ENCODE measurements at regions not wholly inside any gene's neighbourhood (a gene's known extent, or its start where the extent isn't known, plus 50 kb on each side); places are given as distances from the start of the nearest gene placed in this dataset.
"Not testable (repeated sequence)": the region's sequence is repeated elsewhere in the genome, so short reads cannot be mapped to it uniquely, and the experiment has no call there.

DNA sequence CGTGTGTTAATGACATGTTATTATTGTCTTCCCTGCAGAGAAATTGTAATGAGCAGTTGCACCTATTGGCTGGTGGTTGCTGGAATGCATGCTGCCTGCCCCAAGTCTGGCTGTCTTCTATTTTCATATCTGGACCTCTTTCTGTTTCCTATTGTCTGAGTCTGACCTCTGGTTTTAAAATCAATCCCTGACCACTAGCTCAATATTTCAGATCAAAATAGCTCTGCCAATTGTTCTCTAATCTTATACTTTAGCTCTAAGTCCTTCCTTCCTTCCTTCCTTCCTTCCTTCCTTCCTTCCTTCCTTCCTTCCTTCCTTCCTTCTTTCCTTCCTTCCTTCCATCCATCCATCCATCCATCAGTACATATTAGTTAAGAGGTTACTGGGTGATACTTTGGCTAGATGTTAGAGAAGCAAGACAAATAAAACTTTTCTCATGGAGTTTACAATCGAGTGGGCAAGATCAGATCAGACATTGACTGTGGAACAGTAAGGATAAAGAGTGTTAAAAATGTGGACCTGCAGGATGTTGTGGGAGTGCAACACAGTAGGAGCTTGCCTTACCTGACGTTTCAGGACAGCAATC lies 417.1 kb downstream of the SOCS6 start:
- in situ Hi-C loops (cut with MboI; ENCODE audit: low sequenced_read_pairs) = no loop called here

DNA sequence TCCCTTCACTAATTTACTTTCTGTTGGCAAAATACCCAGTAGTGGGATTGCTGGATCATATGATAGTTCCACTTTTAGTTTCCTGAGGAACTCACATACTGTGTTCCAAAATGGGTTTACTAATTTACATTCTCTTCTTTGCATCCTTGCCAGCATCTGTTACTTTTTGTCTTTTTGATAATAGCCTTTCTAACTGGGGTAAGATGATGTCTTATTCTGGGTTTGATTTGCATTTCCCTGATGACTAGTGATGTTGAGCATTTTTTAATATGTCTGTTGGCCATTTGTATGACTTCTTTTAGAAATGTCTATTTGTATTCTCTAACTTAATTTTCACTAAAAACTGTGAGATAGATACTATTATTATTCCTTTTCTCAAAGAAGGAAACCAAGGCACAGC lies 411.7 kb downstream of the SOCS6 start:
- in situ Hi-C loops (cut with MboI; ENCODE audit: low sequenced_read_pairs) = no loop called here

DNA sequence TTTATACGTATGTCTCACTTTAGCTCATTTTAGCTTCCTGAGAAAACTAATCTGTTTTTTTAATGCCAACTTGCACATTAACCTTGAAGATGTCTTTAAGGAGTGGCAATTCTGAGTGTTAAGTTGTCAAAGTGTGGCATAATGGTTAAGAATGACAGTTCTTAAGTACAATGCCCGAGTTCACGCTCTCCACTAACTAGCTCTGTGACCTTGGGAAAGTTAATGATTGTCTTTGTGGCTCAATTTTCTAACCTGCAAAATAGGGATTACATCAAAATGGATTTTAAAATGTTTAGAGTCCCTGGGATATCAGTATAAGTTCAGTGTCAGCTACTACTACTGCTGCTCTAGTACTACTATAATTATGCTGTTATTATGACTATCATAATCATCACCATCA lies 409.7 kb downstream of the SOCS6 start:
- in situ Hi-C loops (cut with MboI; ENCODE audit: low sequenced_read_pairs) = no loop called here

DNA sequence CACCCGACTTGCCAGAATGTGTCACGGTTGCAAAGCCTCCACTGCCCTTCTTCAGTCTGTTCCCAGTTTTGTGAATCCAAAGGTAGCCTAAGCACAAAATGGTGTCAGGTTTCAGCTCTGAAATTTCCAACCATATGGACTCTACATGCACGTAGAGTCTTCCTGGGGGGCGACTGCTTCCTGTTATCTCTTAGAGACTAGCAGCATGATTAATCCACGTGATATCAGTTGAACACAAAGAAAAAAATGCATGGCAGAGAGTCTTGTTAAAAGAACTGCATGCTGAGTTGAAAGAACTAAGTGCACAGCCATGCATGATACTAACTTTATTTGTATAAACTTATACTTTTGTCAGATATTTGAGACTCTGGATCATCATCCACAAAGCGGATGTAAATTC lies 404.4 kb downstream of the SOCS6 start:
- in situ Hi-C loops (cut with MboI; ENCODE audit: low sequenced_read_pairs) = no loop called here

DNA sequence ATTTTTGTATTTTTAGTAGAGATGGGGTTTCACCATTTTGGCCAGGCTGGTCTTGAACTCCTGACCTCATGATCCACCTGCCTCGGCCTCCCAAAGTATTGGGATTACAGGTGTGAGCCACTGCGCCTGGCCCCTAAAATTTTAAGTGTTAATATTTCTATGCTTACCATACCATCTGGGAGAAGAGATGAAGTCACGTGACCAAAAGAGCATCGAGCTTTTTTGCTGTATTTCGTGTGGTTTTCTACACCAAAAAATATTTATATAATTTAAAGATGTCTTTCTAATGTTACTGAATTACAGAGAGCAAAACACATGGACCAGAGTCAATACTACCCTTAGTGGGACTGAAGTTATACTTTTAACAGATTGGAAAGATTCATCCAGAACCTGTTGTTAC lies 400.9 kb downstream of the SOCS6 start:
- in situ Hi-C loops (cut with MboI; ENCODE audit: low sequenced_read_pairs) = not testable (repeated sequence)

DNA sequence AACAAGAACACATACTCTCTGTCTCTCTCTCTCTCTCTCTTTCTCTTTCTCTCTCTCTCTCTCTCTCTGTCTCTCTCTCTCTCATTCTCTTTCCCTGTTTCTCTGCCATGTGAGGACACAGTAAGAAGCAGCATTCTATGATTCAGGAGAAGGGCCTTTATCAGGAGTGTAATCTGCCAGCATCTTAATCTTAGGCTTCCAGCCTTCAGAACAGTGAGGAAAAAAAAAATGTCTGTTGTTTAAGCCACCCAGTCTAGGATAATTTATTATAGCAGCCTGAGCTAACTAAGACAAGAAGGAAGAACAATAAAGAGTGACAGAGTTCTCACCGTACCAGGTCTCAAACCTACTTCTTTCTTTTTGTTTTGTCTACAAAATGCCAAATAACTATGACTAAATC lies 399.4 kb downstream of the SOCS6 start:
- in situ Hi-C loops (cut with MboI; ENCODE audit: low sequenced_read_pairs) = no loop called here

DNA sequence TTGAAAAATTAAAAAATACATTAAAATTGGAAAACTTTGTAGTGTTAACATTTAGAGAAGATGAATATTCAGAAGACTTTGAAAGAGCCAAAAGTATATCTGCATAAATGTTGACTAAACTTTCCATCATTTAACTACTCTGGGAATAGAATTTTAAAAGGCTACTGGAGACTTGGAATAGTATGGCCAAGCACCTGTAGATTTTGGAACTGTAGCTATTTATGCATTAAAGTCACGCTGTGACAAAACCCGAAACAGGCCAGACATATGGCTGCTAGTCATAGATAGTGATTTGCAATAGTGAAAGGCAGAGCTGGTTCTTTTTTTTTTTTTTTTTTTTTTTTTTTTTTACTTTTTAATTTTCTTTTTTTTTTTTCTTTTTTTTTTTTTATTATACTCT lies 396.0 kb downstream of the SOCS6 start:
- in situ Hi-C loops (cut with MboI; ENCODE audit: low sequenced_read_pairs) = no loop called here

DNA sequence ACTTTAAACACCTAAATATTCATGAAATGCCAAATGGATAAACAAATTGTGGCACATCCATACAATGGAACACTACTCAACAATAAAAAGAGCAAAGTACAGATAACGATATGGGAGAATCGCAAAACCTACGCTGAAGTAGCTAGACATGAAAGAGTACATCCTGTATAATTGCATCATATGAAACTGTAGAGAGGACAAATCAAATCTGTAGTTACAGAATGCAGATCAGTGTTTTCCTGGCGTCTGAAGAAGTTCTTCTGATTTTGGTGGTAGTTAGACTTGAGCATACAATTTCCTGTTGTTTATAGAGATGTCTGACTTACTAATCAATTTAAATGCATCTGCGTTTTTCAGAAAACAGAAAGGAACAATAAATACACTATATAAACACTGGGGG lies 394.4 kb downstream of the SOCS6 start:
- in situ Hi-C loops (cut with MboI; ENCODE audit: low sequenced_read_pairs) = no loop called here

DNA sequence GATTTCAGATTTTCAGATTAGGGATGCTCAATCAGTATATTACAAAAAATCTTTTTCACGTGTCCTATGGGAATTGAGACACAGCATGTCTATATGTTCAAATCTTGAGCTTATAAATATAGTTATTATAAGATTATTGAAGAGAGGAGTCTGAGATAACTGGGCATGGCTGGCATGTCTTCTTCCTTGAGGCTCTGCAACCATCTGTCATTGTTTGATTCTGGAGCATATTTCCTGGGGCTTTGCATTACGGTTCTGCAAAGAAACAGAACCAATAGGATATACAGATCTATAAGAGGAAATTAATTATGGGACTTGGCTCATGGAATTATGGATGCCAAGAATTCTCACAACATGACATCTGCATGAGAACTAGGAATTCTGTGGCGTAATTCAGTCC lies 386.1 kb downstream of the SOCS6 start:
- in situ Hi-C loops (cut with MboI; ENCODE audit: low sequenced_read_pairs) = no loop called here

DNA sequence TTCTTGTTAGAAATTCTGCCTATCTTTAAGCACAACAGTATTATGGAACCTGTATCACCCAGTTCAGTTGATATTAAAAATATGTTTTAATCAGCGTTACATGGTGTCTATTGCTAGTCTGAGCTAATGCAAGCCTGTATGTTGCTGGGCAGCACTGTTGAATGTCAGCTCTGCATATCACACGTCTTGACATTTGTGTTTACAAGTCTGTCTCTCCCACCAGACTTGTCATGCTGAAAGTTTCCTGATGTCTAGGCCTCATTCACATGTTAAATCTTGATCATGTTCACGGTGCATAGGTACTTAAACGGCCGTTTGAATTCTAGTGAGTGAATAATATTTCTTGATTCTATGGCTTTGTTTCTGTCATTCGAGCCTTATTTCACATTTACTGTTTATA lies 385.0 kb downstream of the SOCS6 start:
- in situ Hi-C loops (cut with MboI; ENCODE audit: low sequenced_read_pairs) = no loop called here

DNA sequence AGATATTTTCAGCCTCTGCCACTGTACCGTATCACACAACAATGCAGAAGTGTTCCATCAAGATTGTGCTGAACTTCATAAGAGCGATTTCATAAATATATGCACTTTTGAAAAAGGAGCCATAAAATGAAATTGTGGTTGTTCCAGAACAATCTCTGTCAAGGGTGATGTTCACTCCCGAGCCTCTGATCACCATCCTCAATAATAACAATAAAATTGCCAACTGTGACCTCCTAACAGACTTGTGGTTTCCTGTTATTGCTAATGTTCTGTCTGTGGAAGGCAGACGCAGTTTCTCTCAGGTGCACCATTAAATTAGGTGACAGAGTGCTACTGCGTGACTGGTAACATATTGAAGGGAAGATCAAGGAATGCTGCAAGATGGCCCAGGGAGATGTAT lies 383.7 kb downstream of the SOCS6 start:
- in situ Hi-C loops (cut with MboI; ENCODE audit: low sequenced_read_pairs) = no loop called here

DNA sequence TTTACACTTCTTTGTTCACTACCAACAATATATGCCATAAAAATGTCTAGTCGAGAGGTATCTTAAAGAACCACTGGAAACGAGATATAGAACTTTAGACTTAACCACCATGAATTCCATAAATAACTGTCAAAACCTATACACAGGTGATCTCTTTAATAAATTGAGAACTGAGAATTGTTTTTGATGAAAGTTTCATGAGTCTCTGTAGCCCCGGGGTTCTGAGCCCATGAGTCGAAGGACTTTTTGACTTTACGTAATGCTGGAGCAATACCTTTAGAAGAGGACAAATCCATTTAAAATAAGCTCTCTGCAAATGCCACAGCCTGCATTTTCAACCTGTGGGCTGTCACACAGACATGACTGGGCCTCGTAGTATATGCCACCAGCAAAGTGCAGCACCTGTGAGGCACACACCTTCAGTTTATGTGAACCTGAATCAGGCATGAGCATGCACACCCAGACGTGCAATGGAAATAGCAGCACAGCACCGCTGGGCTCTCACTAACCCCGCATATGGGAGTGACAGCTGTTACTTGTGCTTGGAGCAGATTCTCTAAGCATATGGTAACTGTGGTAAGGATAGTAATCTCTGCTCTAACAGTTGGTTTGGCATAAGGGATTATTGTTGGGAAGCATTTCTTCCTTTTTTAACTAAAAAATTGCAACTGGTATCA lies 383.2 kb downstream of the SOCS6 start:
- in situ Hi-C loops (cut with MboI; ENCODE audit: low sequenced_read_pairs) = no loop called here

DNA sequence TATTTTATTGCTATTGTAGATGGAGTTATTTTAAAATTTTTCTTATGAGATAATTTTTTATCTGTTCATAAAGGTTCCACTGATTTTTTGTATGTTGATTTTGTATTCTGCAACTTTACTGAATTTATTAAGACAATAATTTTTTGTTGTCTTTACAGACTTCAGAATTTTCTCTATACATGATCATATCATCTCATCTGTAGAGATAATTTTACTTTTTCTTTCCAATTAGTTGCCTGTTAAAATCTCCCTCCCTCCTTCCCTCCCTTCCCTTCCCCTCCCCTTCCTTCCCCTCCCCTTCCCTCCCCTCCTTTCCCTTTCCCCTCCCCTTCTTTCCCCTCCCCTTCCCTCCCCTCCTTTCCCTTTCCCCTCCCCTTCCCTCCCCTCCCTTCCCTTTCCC lies 378.1 kb downstream of the SOCS6 start:
- in situ Hi-C loops (cut with MboI; ENCODE audit: low sequenced_read_pairs) = no loop called here

DNA sequence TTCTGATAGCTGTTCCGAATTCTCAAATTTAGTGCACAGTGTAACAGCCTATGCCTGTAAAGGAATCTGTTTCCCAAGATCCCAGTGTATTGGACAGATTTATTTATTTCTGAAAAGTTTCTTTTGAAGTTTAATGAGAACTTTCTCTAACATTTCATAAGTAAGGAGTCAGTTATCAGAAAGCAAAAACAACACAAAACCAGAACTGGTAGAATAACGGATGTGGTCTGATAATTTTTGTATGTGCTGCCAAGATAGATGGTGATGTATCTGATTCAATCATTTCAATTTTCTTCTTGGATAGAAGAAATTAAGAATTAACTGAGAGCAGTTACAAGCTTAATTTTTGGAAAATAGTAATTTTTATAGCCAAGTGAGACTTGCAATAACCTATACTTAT lies 374.3 kb downstream of the SOCS6 start:
- in situ Hi-C loops (cut with MboI; ENCODE audit: low sequenced_read_pairs) = no loop called here

DNA sequence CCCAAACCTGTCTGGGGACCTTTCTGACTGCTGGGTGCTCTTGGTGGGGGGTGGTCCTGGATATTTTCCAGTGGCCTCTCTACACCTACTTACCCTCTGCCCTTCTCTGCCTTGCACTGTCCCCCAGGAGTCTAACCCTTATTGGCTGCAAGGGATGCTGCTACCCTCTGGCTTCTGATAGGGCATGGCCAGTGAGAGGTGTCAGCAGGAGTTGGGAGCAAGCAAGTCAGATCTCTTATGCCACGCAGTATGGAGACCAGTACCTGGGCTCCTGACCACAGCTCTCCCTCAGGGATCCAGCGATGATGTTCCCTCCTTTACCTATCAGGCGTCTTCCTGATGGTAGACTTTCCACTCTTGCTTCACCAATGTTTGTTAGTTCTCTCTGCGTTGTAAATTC lies 373.7 kb downstream of the SOCS6 start:
- in situ Hi-C loops (cut with MboI; ENCODE audit: low sequenced_read_pairs) = no loop called here

DNA sequence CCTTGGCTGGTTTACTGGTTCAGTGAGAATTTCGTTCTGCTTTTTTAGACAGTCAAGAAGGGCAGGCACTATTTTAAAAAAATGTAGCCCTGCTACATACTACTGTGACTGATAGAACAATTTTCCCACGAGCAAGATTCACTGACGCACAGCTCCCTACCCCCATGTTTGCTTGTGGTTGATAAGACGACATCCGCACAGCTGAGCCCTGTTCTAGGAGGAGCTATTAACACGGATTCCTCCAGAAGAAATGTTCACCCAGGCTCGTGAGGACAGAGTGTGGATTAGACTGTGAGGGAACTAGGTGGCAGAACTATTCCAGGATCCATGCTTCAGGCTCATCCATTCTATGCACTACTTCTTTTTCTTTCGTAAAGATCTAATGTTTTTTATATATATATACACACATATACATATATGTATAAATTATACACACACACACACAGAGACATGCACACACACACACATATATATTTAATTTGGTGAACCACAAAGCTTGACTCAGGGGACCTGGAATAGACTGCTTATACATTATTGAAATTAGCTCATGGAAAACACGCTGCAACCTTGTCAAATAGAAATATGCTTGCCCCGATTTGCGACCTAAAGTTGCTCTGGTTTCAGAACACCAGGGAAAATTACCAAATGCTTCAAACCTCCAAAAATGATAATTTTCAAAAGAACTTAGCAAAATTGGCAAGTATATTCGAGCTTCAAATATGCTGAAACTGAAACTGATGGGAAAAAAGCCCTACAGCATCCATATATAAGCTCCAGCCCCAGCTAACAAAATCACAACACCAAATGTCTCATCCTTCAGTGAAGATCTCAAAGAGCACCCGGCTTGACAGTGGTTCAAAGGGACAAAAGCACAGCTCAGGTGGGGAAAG lies 370.4 kb downstream of the SOCS6 start:
- in situ Hi-C loops (cut with MboI; ENCODE audit: low sequenced_read_pairs) = no loop called here

DNA sequence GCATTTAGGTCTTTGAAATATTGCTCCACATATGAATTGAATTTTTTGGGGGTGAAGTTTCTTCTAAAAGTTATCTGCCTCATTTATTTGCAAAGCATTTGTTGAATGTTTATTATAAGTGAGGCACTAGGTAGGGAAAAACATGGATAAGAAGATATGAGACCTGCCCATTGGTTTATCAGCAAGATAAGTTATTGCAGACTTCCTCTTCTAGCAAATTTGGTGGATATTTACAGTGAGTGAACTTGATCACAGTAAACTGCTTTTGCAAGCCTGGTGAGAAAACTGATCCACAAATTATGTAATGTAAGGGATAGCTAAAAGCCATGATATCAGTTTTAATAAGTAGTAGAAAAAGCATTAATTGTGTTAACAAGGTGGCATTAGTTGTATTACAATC lies 364.8 kb downstream of the SOCS6 start:
- in situ Hi-C loops (cut with MboI; ENCODE audit: low sequenced_read_pairs) = no loop called here

DNA sequence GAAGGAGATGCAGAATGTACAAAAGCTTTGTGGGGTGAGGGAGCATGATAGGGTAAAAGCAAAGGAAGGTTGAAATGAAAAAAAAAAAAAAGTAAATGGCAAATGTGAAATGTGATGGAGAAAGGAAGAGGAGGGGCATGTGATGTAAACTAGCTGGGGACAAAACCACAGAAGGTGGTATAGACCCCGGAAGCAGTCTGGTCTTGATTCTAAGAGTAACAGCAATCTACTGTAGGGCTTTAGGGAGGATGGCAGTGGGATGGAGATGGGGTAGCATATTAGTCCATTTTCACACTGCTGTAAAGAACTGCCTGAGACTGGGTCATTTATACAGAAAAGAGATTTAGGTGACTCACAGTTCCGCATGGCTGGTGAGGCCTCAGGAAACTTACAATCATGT lies 362.0 kb downstream of the SOCS6 start:
- in situ Hi-C loops (cut with MboI; ENCODE audit: low sequenced_read_pairs) = no loop called here

DNA sequence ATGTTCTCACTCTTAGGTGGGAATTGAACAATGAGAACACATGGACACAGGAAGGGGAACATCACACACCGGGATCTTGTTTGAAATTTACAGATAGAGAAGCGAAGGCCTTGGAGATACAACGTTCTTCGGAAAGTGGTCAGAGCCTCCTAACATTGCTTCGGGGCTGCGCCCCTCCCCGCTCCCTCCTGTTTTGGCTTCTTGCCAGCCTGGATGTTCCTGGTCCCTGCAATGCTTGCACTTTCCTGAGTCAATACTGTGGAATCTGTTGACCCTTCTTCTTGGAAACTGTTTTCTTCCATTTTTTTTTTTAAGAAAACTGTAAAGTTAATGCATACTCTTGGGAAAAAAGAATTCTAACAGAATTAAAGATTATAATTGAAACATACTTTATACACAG lies 360.8 kb downstream of the SOCS6 start:
- in situ Hi-C loops (cut with MboI; ENCODE audit: low sequenced_read_pairs) = no loop called here

DNA sequence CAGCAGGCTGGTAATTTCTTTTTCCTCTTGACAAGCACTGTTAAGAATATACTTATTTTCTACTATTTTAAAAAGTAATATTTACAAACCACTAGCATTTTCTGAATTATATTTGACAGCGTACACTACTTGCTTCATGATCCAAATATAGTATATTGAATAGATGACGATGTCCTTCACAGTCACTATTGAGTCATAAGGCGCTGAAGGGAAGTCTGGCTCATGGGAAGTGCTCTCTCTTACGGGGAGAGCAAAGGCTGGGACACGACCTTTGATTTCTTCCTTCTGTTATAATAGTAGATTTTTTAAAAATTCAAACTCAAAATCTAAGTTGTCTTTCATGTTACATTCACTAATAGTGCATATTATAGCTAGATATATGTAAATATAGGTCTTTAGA lies 357.1 kb downstream of the SOCS6 start:
- in situ Hi-C loops (cut with MboI; ENCODE audit: low sequenced_read_pairs) = no loop called here

DNA sequence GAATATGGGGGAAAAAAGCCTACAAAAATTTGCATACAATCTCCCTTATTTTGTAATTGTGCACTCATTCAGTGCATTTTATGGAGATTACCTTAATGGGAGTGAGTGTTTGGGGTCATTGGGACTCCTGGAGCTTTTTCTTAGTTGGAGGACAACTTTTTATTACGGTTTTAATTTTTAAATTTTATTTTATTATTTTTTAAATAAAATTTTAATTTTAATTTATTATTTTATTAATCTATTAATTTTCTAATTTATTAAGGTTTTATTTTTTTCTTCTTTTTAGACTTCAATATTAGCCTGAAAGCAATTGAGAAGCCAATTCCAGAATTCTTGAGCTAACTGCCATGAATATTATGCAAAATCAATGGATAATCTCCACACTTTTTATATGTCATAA lies 355.0 kb downstream of the SOCS6 start:
- in situ Hi-C loops (cut with MboI; ENCODE audit: low sequenced_read_pairs) = no loop called here

DNA sequence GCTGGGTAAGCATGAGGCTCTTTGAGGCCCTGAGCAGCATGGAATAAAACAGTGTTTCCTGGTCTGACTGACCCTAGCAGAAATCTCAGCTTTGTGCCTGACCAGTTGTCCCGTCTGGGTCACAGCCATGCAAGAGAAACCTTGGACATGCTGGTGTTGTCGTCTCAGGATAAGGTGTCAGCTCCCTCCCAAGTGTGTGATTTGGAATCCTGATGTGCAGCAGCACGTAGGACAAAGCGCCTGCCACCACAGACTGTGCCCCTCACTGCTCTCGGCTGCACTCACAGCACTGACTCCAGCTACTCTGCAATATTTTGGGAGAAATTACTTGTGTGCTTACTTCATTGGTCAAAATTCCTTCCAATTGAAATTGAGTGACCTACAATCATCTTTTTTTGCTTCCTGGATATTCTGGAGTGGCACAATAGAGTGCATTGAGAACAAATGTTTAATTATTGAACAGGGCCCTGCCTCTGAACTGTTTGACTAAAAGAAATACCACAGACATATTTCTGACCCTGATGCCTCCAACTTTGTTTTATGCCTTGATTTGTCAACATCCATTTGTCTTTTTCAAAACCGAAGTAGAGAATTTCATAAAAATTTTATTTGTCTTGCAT lies 352.4 kb downstream of the SOCS6 start:
- in situ Hi-C loops (cut with MboI; ENCODE audit: low sequenced_read_pairs) = no loop called here
